Kidney epithelial cell (primary cell): ENCODE measurements at regions not wholly inside any gene's neighbourhood (a gene's known extent, or its start where the extent isn't known, plus 50 kb on each side); places are given as distances from the start of the nearest gene placed in this dataset.

Experiments
- DNase-seq: peaks from one replicate; pipeline ENCODE4 v3.0.0-alpha.2; 2010; ENCODE audit warnings: low read depth
- H3K27me3 ChIP-seq: 2 replicates; pipeline ENCODE4 v1.6.0; 2011; ENCODE audit warnings: low read length; ENCODE audit not compliant: control insufficient read depth, insufficient read depth
- H3K36me3 ChIP-seq: 2 replicates; pipeline ENCODE4 v1.5.1; 2011; ENCODE audit warnings: low read length; ENCODE audit not compliant: control insufficient read depth, insufficient read depth
- H3K4me3 ChIP-seq: 2 replicates; pipeline ENCODE4 v1.5.1; 2011; ENCODE audit warnings: low read depth, mild to moderate bottlenecking, control low read depth, low read length
- CTCF ChIP-seq: IDR thresholded peaks from 2 replicates; pipeline ENCODE4 v1.5.1; 2011; ENCODE audit warnings: mild to moderate bottlenecking, moderate library complexity, low read length, control low read depth, inconsistent platforms; ENCODE audit not compliant: insufficient read depth, poor library complexity, severe bottlenecking

GRCh38 chr4:95981591-95981990 lies 141.7 kb downstream of the PDHA2 start:
- Histone ChIP-seq H3K36me3 (no peaks in the 10 kb centered on the region), H3K4me3 (no peak overlapping the region), H3K27me3 (no peaks in the 10 kb centered on the region)
- no peak for DNase-seq
- TF ChIP-seq CTCF, result no peak

GRCh38 chr4:95982516-95982915 lies 142.6 kb downstream of the PDHA2 start:
- H3K36me3 ChIP-seq, result no peaks in the 10 kb centered on the region
- TF ChIP-seq CTCF, result no peak
- no peaks in the 10 kb centered on the region for H3K27me3 ChIP-seq
- no peak overlapping the region for H3K4me3 ChIP-seq
- DNase-seq, result no peak

- TF ChIP-seq CTCF, result no peak
- Histone ChIP-seq H3K4me3 (no peak overlapping the region), H3K27me3 (no peaks in the 10 kb centered on the region), H3K36me3 (no peaks in the 10 kb centered on the region)
- DNase-seq, result no peak
Measured at GRCh38 chr4:95984081-95984480, 144.2 kb downstream of the PDHA2 start.

GRCh38 chr4:95985051-95985450 lies 145.2 kb downstream of the PDHA2 start:
- Histone ChIP-seq H3K27me3 (no peaks in the 10 kb centered on the region), H3K36me3 (no peaks in the 10 kb centered on the region), H3K4me3 (no peak overlapping the region)
- no peak for DNase-seq
- TF ChIP-seq CTCF, result no peak

- H3K36me3 ChIP-seq, result no peaks in the 10 kb centered on the region
- DNase-seq, result no peak
- H3K27me3 ChIP-seq, result no peaks in the 10 kb centered on the region
- no peak overlapping the region for H3K4me3 ChIP-seq
- TF ChIP-seq CTCF, result no peak
Measured at GRCh38 chr4:95985791-95986550, 146.1 kb downstream of the PDHA2 start.

GRCh38 chr4:95987851-95988250 lies 148.0 kb downstream of the PDHA2 start:
- no peaks in the 10 kb centered on the region for H3K27me3 ChIP-seq
- H3K36me3 ChIP-seq, result no peaks in the 10 kb centered on the region
- DNase-seq, result no peak
- H3K4me3 ChIP-seq, result no peak overlapping the region
- TF ChIP-seq CTCF, result no peak
